Psoas muscle (tissue), 7 donors: ENCODE measurements at regions not wholly inside any gene's neighbourhood (a gene's known extent, or its start where the extent isn't known, plus 50 kb on each side); places are given as distances from the start of the nearest gene placed in this dataset.

Source experiments
- ATAC-seq, 4 donors: fragments of 200-7000 bp; cut with Tn5 transposase; one replicate each; pipeline ENCODE4 v1.9.1; 2020; ENCODE audit warnings: moderate library complexity in 3 of 4, mild to moderate bottlenecking in 2 of 4
- DNase-seq, 2 donors: peaks; one replicate each; pipeline ENCODE4 v3.0.0-alpha.2; 2020
- H3K27ac ChIP-seq: fragments of 200-600 bp; one replicate; pipeline ENCODE4 v1.8.0; 2022
- H3K27me3 ChIP-seq, 3 donors: fragments of 200-600 bp in 1 of 3; one replicate each; pipeline versions ENCODE4 v1.6.1 to v1.8.0; 2013 to 2022; ENCODE audit warnings: low read length in 2 of 3, mild to moderate bottlenecking in 2 of 3, moderate library complexity in 1 of 3; ENCODE audit not compliant: insufficient read depth in 3 of 3
- H3K36me3 ChIP-seq, 2 donors: fragments of 200-600 bp in 1 of 2; one replicate each; pipeline versions ENCODE4 v1.6.1 to v1.8.0; 2013 to 2022; ENCODE audit warnings: low read depth in 1 of 2, mild to moderate bottlenecking in 1 of 2, moderate library complexity in 1 of 2; ENCODE audit not compliant: insufficient read depth in 1 of 2
- H3K4me1 ChIP-seq: fragments of 200-600 bp; one replicate; pipeline ENCODE4 v1.8.0; 2022
- H3K4me3 ChIP-seq: fragments of 200-600 bp; one replicate; pipeline ENCODE4 v1.8.0; 2022; ENCODE audit warnings: mild to moderate bottlenecking
- H3K9me3 ChIP-seq: fragments of 200-600 bp; one replicate; pipeline ENCODE4 v1.8.0; 2022
- CTCF ChIP-seq: fragments of 200-600 bp; IDR thresholded peaks from one replicate; pipeline ENCODE4 v1.8.0; 2022; ENCODE audit warnings: antibody characterized with exemption
- WGBS, 3 donors: extraction: QIAGEN DNeasy Blood & Tissue Kit; methylation state at CpG; one replicate each; pipeline versions ENCODE4 v1.1.6 to v1.1.7; 2013; 5-methylcytosine and 5-hydroxymethylcytosine counted together
- intact Hi-C, 2 donors: fragments of 100-400 bp; cut with DNase I; formaldehyde crosslinking; loops; one replicate each; pipeline versions ENCODE4 v1.11.0 to v1.14.2; 2022
- donor health status: healthy with polysubstance abuse.
- donor health status: DM: no; HTN: no; CAD: no; lungs with moderate emphysema.
- donor health status: Bipolar disorder and iron deficiency.
- donor health status: healthy.
- donor health status: DM: yes; HTN: yes; CAD: no.
- donor health status: DM: no; HTN: no; CAD: no.
- donor health status: DM: yes; HTN: yes; CAD: no.

GRCh38 chr5:103373597-103374472, 115.3 kb downstream of the MACIR start:
- Histone ChIP-seq H3K4me1 (peaks cover 7% of the 10 kb centered on the region), H3K27me3 (no peaks in the 10 kb centered on the region), H3K27ac (no peak overlapping the region), H3K4me3 (no peak overlapping the region), H3K9me3 (no peaks in the 10 kb centered on the region), H3K36me3 (no peaks in the 10 kb centered on the region)
- ATAC-seq (no peak), DNase-seq (no peak)
- WGBS, 3 donors: 67 to 72% (median 71%) methylated on average over 9 of the region's 9 CpGs
- intact Hi-C loops: no loop called here
- no peak for TF ChIP-seq CTCF

GRCh38 chr5:103371046-103371607, 112.6 kb downstream of the MACIR start:
- Histone ChIP-seq H3K27me3 (no peaks in the 10 kb centered on the region), H3K4me3 (no peak overlapping the region), H3K9me3 (no peaks in the 10 kb centered on the region), H3K27ac (no peak overlapping the region), H3K36me3 (no peaks in the 10 kb centered on the region), H3K4me1 (peaks cover 7% of the 10 kb centered on the region)
- DNase-seq: no peak
- no peak for TF ChIP-seq CTCF
- intact Hi-C loops: no loop called here
- no peak for ATAC-seq
- WGBS, 3 donors: 44 to 62% (median 46%) methylated on average over 2 of the region's 2 CpGs

- 79 to 94% (median 90%) methylated on average over 2 of the region's 2 CpGs for whole genome bisulfite sequencing, 3 donors
- intact Hi-C loops: no loop called here
Observed at GRCh38 chr5:103369125-103370120, 110.9 kb downstream of the MACIR start.

GRCh38 chr5:103367702-103368101, 109.1 kb downstream of the MACIR start:
- ATAC-seq (no peak), DNase-seq (no peak)
- Histone ChIP-seq H3K27me3 (no peaks in the 10 kb centered on the region), H3K4me3 (no peak overlapping the region), H3K9me3 (no peaks in the 10 kb centered on the region), H3K36me3 (no peaks in the 10 kb centered on the region), H3K27ac (no peak overlapping the region), H3K4me1 (no peaks in the 10 kb centered on the region)
- TF ChIP-seq CTCF: no peak
- 71 to 82% (median 77%) methylated on average over 2 of the region's 2 CpGs for WGBS, 3 donors
- intact Hi-C loops: no loop called here

More at GRCh38 chr5:103369125-103370120, 110.9 kb downstream of the MACIR start:
- Histone ChIP-seq H3K36me3 (no peaks in the 10 kb centered on the region), H3K4me1 (no peaks in the 10 kb centered on the region), H3K9me3 (no peaks in the 10 kb centered on the region), H3K4me3 (no peak overlapping the region), H3K27me3 (no peaks in the 10 kb centered on the region), H3K27ac (no peak overlapping the region)
- no peak for TF ChIP-seq CTCF
- no peak for ATAC-seq
- no peak for DNase-seq
